Vagina (tissue), 2 donors: ENCODE measurements at regions not wholly inside any gene's neighbourhood (a gene's known extent, or its start where the extent isn't known, plus 50 kb on each side); places are given as distances from the start of the nearest gene placed in this dataset.

ENCODE experiments used
- DNase-seq, 2 donors: peaks; one replicate each; pipeline ENCODE4 v3.0.0-alpha.2; 2017; ENCODE audit errors: extremely low spot score in 2 of 2
- H3K27ac ChIP-seq: fragments of 200-600 bp; sonication (generic); one replicate; pipeline ENCODE4 v1.5.1; 2019
- H3K27me3 ChIP-seq: fragments of 200-600 bp; sonication (generic); one replicate; pipeline ENCODE4 v1.5.1; 2019
- H3K36me3 ChIP-seq, 2 donors: fragments of 200-600 bp; sonication (generic); one replicate each; pipeline ENCODE4 v1.5.1; 2017 to 2019
- H3K4me1 ChIP-seq: fragments of 200-600 bp; sonication (generic); one replicate; pipeline ENCODE4 v1.5.1; 2019
- H3K4me3 ChIP-seq, 2 donors: fragments of 200-600 bp; sonication (generic); 1 replicate in 1 of 2; 2 replicates in 1 of 2; pipeline ENCODE4 v1.5.1; 2016 to 2019
- H3K9me3 ChIP-seq: fragments of 200-600 bp; sonication (generic); one replicate; pipeline ENCODE4 v1.5.1; 2019
- CTCF ChIP-seq, 3 experiments: fragments of 450-650 bp in 2 of 3; fragments of 200-600 bp in 1 of 3; sonication (generic) in 1 of 3; IDR thresholded peaks; one replicate each; pipeline ENCODE4 v1.5.1; 2017 to 2019; ENCODE audit warnings: antibody characterized with exemption in 3 of 3, mild to moderate bottlenecking in 2 of 3, moderate library complexity in 2 of 3
- POLR2A ChIP-seq, 2 donors: fragments of 450-650 bp; IDR thresholded peaks; one replicate each; pipeline ENCODE4 v1.6.1; 2017; ENCODE audit warnings: antibody characterized with exemption in 2 of 2, mild to moderate bottlenecking in 2 of 2, moderate library complexity in 2 of 2
- POLR2AphosphoS5 ChIP-seq, 2 donors: sonication (generic); formaldehyde crosslinking; IDR thresholded peaks; one replicate each; pipeline ENCODE4 v1.9.0; 2017; ENCODE audit warnings: antibody characterized with exemption in 2 of 2, mild to moderate bottlenecking in 2 of 2, low read depth in 1 of 2; ENCODE audit not compliant: insufficient read depth in 1 of 2
- intact Hi-C: fragments of 100-400 bp; cut with DNase I; formaldehyde crosslinking; loops from one replicate; pipeline ENCODE4 v1.15.1; 2023

- intact Hi-C loops: no loop called here
- TF ChIP-seq POLR2A (IDR thresholded peaks at IDR 0.05) (no peak), POLR2AphosphoS5 (IDR thresholded peaks at IDR 0.05; ENCODE audit: insufficient read depth in 1 of 2, low read depth in 1 of 2) (no peak), CTCF (IDR thresholded peaks at IDR 0.05) (no peak)
Observed at GRCh38 chr21:38556390-38556789, 58.1 kb upstream of the ERG start.

DNA sequence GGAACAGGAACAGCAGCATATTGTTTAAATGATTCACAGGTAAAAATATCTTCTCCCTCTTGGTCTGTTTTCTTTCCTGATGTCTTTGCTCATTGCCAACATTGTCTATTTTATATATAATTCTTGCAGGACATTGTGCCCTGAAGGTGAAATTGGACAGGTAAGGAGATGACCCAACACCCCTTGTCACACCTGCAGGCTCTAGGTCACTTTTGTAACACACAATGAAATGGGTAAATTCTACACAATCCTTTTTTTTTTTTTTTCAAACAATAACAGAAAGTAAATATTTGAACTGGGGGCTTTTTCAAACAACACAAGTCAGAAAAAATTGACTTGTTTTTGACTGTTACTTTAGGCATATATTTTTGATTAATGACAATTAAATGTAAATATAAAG lies 62.9 kb upstream of the ERG start:
- H3K27ac ChIP-seq: no peak overlapping the region
- TF ChIP-seq POLR2A (IDR thresholded peaks at IDR 0.05) (no peak), POLR2AphosphoS5 (IDR thresholded peaks at IDR 0.05; ENCODE audit: insufficient read depth in 1 of 2, low read depth in 1 of 2) (no peak), CTCF (IDR thresholded peaks at IDR 0.05) (no peak)
- no peaks in the 10 kb centered on the region for H3K27me3 ChIP-seq
- no peak for DNase-seq
- intact Hi-C loops: no loop called here
- H3K36me3 ChIP-seq: no peaks in the 10 kb centered on the region
- no peak overlapping the region for H3K4me3 ChIP-seq
- no peaks in the 10 kb centered on the region for H3K4me1 ChIP-seq
- no peaks in the 10 kb centered on the region for H3K9me3 ChIP-seq

More at GRCh38 chr21:38556390-38556789, 58.1 kb upstream of the ERG start:
- H3K4me1 ChIP-seq: no peaks in the 10 kb centered on the region
- DNase-seq: no peak
- no peak overlapping the region for H3K4me3 ChIP-seq
- no peaks in the 10 kb centered on the region for H3K9me3 ChIP-seq
- no peaks in the 10 kb centered on the region for H3K36me3 ChIP-seq
- H3K27ac ChIP-seq: no peak overlapping the region
- no peaks in the 10 kb centered on the region for H3K27me3 ChIP-seq

GRCh38 chr21:38561613-38562581 lies 63.6 kb upstream of the ERG start:
- no peak for DNase-seq
- Histone ChIP-seq H3K27me3 (no peaks in the 10 kb centered on the region), H3K9me3 (no peaks in the 10 kb centered on the region), H3K36me3 (no peaks in the 10 kb centered on the region), H3K27ac (no peak overlapping the region), H3K4me3 (no peak overlapping the region), H3K4me1 (no peaks in the 10 kb centered on the region)
- TF ChIP-seq POLR2A (IDR thresholded peaks at IDR 0.05): no peak
- no peak for TF ChIP-seq CTCF (IDR thresholded peaks at IDR 0.05)
- no peak for TF ChIP-seq POLR2AphosphoS5 (IDR thresholded peaks at IDR 0.05; ENCODE audit: insufficient read depth in 1 of 2, low read depth in 1 of 2)
- intact Hi-C loops: no loop called here

DNA sequence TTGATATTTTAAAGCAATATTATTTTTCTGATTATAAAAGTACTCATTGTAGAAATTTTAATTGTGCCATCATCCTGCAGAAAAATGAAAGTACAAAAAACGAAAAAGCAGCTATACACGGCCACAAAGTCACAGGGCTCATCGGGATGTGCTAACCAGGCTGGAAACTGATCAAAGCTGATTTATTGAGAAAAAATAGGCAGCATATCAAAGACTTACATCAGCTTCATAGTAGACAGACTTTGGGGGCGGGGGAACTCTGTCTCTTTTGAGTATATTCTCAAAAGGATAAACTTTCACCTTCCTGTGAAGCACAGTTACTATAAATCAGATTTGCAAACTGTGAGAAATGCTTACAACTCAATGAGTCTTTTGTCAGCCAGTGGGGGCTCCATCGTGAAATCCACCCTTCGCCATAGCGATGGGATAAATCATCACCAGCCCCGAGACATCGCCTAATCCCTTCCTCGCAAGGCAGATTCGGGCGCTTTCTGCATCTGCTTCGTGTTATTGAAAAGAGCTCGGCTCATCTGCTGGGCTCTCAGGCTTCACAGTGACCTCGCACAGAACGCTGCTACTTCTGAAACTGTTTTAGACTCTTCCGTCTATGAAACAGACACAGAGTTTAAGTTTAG lies 69.2 kb upstream of the ERG start:
- Histone ChIP-seq H3K4me1 (peaks cover 6% of the 10 kb centered on the region), H3K4me3 (peak overlapping the region; percentile 6 to 25), H3K9me3 (no peaks in the 10 kb centered on the region), H3K36me3 (no peaks in the 10 kb centered on the region), H3K27ac (no peak overlapping the region), H3K27me3 (no peaks in the 10 kb centered on the region)
- intact Hi-C loops: no loop called here
- DNase-seq: no peak
- TF ChIP-seq POLR2AphosphoS5 (IDR thresholded peaks at IDR 0.05; ENCODE audit: insufficient read depth in 1 of 2, low read depth in 1 of 2) (no peak), POLR2A (IDR thresholded peaks at IDR 0.05) (no peak), CTCF (IDR thresholded peaks at IDR 0.05) (no peak)

GRCh38 chr21:38567970-38568360 lies 69.7 kb upstream of the ERG start:
- Histone ChIP-seq H3K4me3 (no peak overlapping the region), H3K27ac (no peak overlapping the region), H3K27me3 (no peaks in the 10 kb centered on the region), H3K36me3 (no peaks in the 10 kb centered on the region), H3K9me3 (no peaks in the 10 kb centered on the region), H3K4me1 (peaks cover 6% of the 10 kb centered on the region)
- intact Hi-C loops: no loop called here
- DNase-seq: no peak
- TF ChIP-seq POLR2AphosphoS5 (IDR thresholded peaks at IDR 0.05; ENCODE audit: insufficient read depth in 1 of 2, low read depth in 1 of 2) (no peak), POLR2A (IDR thresholded peaks at IDR 0.05) (no peak), CTCF (IDR thresholded peaks at IDR 0.05) (no peak)
